DMS114 treated with DMSO at 0.1 percent for 48 hours (cell line): ENCODE measurements at regions not wholly inside any gene's neighbourhood (a gene's known extent, or its start where the extent isn't known, plus 50 kb on each side); places are given as distances from the start of the nearest gene placed in this dataset.

Source experiments
- DNase-seq: peaks from one replicate; lab custom pipeline; 2025; ENCODE audit not compliant: unreplicated experiment; lab: John Stamatoyannopoulos, UW

DNA sequence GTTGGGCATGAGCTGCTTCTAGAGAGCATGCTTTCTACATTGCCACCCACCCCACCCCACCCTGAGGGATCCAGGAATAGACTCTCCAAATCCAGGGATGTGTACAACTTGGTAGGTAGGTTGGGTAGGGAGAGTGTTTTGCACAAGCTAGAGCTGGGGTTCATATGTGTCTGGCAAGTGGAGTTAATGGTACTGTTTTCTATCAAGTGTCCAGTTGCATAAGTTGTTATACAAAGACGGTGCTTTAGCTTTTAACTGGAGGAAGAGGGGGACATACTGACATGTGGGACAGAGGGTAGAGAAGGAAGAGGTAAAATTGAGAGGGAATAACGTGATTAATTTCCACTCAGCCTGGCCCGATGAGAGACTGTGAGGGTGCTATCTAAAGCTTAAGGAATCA is 51.0 kb upstream of the TNC start:
- no peak for DNase-seq

DNA sequence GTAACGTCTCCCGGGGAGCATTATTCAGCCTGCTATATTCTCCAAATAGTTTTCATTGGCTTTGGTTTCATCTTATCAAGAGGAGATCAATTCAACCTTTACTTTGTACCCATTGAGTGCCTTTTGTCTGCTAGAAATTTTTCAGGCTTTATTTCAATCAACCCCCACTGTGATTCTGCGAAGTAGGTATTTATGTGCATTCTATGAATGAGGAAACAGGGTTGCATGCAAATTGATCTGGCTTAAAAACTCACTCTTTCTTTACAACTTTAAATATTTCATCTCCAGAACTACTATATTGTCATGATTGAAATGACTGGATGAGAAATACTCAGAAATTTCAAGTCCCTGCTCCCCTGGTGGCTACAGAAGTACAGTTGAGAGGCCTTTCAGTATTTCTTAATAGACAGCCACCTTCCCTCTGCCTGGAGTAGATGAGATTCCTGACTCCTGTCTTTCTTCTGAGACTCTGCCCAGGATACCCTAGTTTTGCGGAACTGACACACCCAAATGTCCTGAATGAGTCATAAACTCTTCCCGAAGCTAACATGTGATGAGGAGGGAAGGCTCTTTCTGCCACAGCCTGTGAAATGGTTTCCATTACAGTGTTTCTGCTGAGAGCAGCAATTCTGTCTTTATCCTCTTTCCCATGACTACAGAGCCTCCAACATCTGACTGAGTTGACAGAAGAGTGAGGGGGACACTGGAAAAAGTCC is 52.6 kb upstream of the TNC start:
- no peak for DNase-seq

GRCh38 chr9:115171921-115172388 is 54.0 kb upstream of the TNC start:
- DNase-seq: no peak

DNA sequence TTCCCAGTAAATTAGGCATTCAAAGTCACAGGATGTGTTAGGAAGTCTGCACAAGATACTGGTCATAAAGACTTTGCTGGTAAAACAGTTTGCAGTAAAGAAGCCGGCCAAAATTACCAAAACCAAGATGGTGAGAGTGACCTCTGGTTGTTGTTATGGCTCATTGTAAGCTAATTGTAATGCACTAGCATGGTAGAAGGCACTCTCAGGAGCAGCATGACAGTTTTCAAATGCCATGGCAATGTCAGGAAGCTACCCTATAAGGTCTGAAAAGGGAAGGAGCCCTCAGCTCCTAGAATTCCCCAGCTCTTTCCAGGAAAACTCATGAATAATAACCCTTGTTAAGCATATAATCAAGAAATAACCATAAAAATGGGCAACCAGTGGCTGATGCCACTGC is 64.3 kb upstream of the TNC start:
- DNase-seq: no peak

DNA sequence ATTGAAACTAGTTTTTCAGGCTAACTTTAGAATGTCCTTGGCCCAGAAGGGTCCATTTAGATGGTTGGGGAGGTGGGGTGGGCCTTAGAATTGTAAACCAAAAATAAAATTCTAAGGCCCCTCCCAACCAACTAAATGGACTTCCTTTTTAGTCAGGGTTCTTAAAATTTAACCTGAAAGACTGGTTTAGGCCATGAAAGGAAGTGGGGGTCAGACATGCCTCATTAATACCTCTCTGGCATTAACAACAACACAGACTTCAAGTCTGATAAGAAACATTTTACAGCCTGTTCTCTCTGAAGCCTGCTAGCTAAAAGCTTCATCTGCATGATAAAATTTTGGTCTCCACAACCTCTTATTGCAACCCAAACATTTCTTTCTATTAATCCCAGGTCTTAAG is 65.5 kb upstream of the TNC start:
- DNase-seq: no peak

DNA sequence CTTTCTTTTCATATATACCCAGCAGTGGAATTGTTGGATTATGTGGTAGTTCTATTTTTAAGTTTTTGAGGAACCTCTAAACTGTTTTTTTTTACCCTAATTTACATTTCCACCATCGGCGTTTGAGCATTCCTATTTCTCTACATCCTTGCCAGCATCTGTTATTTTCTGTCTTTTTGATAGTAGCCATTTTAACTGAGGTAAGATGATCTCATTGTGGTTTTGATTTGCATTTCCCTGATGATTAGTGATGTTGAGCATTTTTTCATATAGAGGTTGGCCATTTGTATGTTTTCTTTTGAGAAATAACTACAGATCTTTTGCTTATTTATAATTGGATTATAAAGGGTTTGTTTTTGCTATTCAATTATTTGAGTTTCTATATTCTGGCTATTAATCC is 71.7 kb upstream of the TNC start:
- DNase-seq: no peak

DNA sequence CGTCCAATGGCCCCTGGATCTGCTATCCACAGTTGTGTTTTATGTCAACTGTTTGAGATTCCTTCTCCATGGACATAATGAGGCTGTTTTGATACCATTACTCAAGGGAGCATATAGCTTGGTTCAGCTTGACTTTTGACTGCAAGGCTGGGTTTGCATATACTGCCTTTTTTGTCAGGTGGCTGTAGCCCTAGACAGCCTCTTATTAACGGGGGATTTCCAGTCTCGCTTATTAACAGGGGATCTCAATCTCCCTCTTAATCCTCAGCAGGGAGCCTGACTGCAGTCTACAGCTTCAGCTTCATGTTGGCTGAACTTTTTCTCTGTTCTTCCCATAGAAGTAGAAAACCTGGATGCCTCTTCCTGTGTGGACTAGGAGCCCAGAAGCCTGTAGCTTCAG is 73.7 kb upstream of the TNC start:
- DNase-seq: no peak

DNA sequence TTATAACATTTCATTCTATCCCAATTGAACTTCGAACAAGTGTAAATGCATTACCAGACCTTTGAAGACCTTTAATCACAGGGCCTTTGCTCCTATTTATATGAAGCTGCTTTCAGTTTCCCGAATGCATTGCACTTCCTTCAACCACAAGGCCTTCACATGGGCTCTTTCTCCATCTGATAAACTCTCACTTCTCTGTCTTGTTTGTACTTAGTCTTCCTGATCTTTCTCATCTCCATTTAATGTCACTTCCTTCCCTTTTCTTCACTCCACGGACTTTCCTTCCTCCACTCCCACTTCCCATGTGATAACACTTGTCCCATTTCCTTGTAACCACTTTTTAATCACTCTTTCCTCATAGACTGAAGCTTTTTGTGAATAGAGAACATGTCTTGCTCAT is 74.3 kb upstream of the TNC start:
- no peak for DNase-seq

DNA sequence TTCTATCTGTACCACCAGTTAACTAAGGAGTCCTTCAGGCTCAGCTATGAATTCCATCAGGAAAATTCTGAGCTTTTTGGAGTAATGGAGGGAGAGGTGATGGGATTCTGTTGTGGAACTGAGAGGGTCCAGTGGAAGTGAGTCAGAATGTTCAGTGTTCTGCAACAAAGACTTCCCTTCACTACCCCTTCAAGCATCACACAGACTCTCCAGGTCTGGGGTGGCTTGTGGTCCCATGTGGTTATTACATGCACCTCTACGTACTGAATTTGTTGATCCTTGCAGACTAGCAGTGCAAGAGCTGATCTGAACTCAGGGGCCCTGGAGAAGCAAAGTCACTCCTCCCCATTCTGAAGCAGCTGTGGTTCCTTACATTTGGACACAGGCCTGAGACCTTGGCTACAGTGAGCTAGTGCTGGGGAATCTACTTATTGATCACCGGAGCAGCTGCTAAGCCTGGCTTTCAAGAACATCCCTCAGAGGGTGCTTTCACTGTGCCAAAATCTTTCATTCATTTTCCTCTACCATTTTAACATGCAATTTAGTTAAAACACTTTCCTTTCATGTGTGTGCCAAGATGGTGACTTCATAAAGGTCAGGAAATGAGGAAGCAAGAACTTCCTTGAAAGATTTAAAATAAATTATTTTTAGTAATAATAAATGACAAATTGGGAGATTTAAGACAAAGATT is 75.0 kb upstream of the TNC start:
- DNase-seq: no peak

- DNase-seq: no peak
Observed at GRCh38 chr9:115193777-115194176, 75.8 kb upstream of the TNC start.

DNA sequence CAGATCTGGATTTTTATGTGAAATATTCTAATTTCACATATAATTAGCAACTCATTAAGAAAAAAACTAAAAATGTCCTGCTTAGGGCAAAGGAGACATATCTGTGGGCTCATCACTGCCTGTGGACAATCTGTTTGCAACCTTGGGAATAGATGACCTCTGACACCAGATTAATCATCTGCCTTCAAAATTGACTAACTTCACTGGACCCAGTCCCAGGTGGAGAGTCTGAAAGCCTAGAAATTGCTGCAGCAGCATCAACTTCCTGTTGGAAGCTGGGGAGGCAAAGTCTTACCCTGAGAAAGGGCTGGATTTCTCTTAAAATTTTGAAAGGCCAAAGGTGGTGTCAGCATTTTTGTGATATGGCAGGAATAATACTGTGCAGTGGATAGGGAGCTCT is 76.3 kb upstream of the TNC start:
- no peak for DNase-seq

DNA sequence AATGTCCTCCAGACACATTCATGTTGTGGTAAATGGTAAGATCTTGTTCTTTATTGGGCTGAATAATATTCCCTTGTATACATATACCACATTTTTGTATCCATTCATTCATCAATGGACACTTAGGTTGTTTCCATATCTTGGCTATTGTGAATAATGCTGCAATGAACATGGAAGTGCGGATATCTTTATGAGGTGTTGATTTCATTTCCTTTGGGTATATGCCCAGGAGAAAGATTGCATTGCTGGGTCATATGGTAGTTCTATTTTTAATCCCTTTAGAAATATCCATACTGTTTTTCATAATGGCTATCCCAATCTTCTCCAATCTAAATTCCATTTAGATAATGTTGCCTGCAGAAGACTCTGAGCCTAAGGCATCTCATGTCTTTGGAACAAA is 78.0 kb upstream of the TNC start:
- no peak for DNase-seq

DNA sequence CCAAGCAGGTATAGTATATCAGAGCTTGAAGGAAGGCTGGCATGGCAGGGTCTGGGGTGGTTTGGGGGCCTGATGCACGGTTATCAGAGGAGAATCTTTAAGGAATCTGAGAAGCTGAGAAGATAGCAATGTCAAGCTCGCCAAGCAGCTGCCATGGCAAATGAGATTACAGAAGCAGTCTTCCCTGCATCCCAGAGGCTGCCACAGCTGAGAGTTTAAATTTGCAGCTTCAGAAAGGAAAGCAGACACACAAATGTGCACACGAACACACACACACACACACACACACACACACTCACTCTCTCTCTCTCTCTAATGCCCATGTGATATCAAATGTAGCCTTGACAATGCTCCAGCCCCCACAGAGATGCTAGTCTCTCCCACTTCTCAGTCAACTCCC is 79.0 kb upstream of the TNC start:
- DNase-seq: no peak

GRCh38 chr9:115198001-115198400 is 80.0 kb upstream of the TNC start:
- no peak for DNase-seq

DNA sequence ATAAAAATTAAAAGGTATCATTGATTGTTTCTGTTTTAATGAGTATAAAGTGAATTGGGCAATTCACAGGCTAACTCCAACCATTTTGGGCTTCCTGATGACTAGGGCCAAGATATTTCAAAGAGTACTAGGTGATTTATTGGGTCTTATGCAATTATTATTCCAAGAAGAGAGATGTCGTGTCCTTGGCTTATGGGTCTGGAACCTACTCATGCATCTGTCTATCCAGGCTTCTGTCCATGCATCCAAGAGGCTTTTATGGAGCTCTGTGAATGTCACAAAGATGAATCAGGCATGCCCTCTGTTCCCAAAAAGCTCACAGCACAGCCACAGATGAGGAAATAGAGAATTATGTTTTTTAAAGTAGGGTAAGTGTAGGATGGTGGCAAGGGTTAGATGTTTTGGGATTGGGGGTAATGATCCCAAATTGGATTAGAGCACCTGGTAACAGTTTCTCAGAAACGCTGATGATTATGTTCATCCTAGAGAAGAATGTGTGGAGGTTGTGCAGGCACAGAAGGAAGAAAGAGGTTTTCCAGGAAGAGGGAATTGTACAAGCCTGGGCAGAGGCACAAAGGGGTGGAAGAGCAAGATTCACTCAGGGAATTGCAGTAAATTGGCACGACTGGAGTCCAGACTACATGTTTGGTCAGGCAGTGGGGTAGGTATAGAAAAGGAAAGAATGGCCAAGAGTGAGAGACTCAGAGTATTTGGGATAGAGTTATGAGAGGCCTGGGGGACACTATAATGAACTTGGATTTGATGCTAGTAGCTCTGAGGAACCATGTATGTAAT is 83.0 kb upstream of the TNC start:
- DNase-seq: no peak

DNA sequence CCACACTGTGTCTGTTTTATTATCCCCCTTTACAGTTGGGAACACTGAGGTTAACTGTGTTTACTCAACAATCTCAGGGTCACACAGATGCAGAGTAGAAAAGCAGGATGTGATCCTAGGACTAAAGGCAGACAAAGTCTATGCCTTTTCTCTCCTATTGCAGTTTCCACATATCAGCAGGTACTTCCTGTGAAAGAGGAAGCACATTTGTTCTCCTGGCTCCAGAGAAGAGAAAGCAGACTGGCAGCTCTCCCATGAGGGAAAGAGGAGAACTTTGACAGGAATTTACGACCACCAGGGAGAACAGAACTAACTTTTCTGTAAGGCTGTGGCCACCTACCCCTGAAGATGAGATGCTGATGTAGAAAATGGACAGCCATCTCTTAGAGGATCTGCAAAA is 84.2 kb upstream of the TNC start:
- DNase-seq: no peak

DNA sequence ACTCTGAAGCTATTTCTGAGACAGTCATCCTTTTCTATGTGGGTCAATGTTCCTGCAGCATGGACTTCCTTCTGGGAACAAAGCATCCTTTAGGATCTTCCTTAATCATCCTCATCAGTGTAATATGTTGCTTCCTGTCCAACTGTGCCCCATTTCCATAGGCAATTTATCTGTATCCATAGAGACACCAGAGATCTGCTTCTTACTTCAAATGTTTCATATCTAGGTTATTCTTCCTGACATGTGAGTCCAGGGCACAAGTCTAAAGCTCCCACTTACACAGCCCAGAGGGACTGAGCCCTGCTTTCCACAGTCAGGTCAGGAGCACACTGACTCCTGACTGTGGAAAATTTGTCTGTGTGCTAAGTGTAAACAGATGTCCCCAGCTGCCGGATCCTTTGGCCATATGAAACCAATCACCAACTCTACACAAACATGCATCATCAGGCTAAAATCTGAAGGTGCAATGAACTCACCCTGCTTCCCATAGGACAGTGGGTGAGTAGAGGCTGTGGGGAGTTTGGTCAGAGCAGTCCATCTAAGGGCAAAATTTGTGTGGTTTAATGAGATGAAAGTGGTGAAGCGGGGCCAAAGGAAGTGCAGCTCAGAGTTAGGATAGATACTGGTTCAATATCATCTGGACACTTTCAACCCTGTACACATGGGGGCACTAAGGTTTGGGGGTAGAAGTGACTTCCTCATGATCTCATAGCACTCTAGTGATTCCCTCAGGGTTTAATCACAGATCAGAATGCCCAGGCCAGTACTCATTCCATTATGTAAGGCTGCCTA is 85.2 kb upstream of the TNC start:
- DNase-seq: no peak

DNA sequence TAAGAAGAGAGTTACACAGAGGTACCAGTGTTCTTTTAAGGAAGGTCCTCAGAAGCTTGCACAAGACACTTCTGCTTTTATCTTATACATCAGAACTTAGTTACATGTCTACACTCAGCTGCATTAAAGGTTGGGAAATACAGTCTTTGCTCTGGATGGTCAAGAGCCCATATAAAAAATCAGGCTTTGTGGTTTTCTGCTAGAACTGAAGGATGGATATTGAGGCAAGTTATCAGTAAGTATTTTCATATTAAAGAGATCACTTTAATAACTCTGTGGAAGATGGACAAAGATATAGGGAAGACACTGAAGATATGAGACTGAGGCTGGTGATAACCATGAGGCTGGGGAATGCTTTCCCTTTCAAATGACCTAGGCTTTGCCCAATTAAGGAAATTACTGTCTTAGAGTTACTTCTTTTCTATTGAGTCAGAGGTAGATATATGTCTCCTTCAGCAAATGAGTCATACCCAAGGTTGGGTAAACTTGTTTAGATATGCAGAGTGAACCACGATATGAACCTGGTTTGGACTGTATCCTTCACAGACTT is 87.0 kb upstream of the TNC start:
- no peak for DNase-seq

DNA sequence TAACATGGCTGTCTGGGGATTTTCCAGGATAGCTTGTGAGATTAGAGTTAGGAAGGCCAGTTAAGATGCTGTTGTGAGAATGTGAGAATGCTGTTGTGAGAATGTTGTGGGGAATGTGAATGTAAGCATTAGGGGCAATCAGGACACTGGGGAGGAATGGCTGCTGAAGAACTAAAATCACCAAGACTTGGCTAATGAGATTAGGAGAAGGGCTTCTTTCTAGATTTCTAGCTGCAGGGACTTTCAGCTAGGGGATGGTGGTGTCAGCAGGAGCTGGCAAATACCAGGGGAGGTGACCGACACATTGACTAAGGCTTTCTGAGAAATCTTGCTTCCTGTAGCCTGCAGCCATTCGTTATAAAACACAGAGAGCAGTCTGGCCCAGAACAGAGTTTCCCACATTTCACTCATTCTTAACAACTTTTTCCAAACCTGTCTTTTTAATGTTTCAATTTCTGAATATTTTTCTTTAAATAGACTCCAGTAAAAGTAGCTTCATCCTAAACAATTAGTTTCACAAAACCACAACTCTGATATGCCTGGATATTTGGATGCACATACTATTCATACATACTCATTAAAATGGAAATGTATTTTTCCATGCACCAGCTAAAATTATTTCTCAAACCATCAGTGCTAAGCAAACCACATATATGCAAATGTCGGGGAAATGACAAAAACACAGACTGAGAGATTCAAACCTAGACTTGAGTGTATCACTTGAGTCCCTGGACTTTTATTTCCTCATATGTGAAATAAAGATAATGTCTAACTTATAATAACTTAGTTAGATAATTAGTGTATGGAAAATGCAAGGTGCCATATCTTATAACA is 89.3 kb upstream of the TNC start:
- no peak for DNase-seq

- DNase-seq: no peak
Observed at GRCh38 chr9:115208501-115208900, 90.5 kb upstream of the TNC start.
